SK-N-SH (cell line): ENCODE measurements at regions not wholly inside any gene's neighbourhood (a gene's known extent, or its start where the extent isn't known, plus 50 kb on each side); places are given as distances from the start of the nearest gene placed in this dataset.

Experiments
- CTCF ChIP-seq: fragments of 200-600 bp; sonication (generic); IDR thresholded peaks from 2 replicates; pipeline ENCODE4 v1.6.1; 2017; ENCODE audit warnings: antibody characterized with exemption, mild to moderate bottlenecking, moderate library complexity
- EZH2phosphoT487 ChIP-seq: fragments of 200-600 bp; sonication (generic); IDR thresholded peaks from 2 replicates; pipeline ENCODE4 v1.6.1; 2017; ENCODE audit warnings: low read depth, mixed run types, mild to moderate bottlenecking, antibody characterized with exemption, moderate library complexity, borderline replicate concordance
- JUND ChIP-seq: IDR thresholded peaks from 2 replicates; pipeline ENCODE4 v1.4.0; 2012
- NFIC ChIP-seq: IDR thresholded peaks from 2 replicates; pipeline ENCODE4 v1.4.0; 2012; ENCODE audit warnings: borderline replicate concordance
- NRF1 ChIP-seq: IDR thresholded peaks from 2 replicates; pipeline ENCODE4 v1.6.1; 2012; ENCODE audit warnings: low read depth, mild to moderate bottlenecking, low read length
- POLR2AphosphoS5 ChIP-seq: IDR thresholded peaks from 2 replicates; pipeline ENCODE4 v1.6.1; 2012; ENCODE audit warnings: low read depth, low read length
- REST ChIP-seq: IDR thresholded peaks from 2 replicates; pipeline ENCODE4 v1.6.1; 2012; ENCODE audit warnings: mild to moderate bottlenecking, low read depth, low read length, moderate library complexity
- TEAD4 ChIP-seq: IDR thresholded peaks from 2 replicates; pipeline ENCODE4 v1.4.0; 2012; ENCODE audit warnings: mild to moderate bottlenecking, borderline replicate concordance; ENCODE audit not compliant: insufficient read depth

- TF ChIP-seq JUND (no peak), CTCF (no peak), NFIC (no peak), POLR2AphosphoS5 (no peak), EZH2phosphoT487 (no peak), NRF1 (no peak), REST (no peak), TEAD4 (no peak)
These were observed 129.3 kb upstream of the SPACA7 start for GRCh38 chr13:112246731-112247470.
